IMR-90 (cell line): ENCODE measurements at regions not wholly inside any gene's neighbourhood (a gene's known extent, or its start where the extent isn't known, plus 50 kb on each side); places are given as distances from the start of the nearest gene placed in this dataset.

Experiments
- ATAC-seq: fragments of 200-7000 bp; cut with Tn5 transposase; 2 replicates; pipeline ENCODE4 v1.9.1; 2020; ENCODE audit warnings: low read depth, mild to moderate bottlenecking, moderate library complexity
- BruUV-seq: library from RNA; stranded (reverse); fragments of 400-500 nt; replicated peaks from 2 replicates; lab custom pipeline; 2021; lab: Mats Ljungman, UMichigan
- CTCF ChIA-PET: fragments of 300-600 bp; formaldehyde crosslinking; extraction: SDS; loops from one replicate; lab custom pipeline; 2021; ENCODE audit warnings: antibody characterized with exemption; lab: Yijun Ruan, JAX
- POLR2A ChIA-PET: fragments of 300-600 bp; sonication (Branson Sonifier 250); formaldehyde crosslinking; loops from one replicate; lab custom pipeline; 2022; ENCODE audit warnings: antibody characterized with exemption; ENCODE audit not compliant: unreplicated experiment; lab: Charles Lee
- DNase-seq: peaks from one replicate; pipeline ENCODE4 v3.0.0; 2013
- H2AFZ ChIP-seq: replicated peaks from 2 replicates; pipeline ENCODE3; 2013; ENCODE audit warnings: low read length, mild to moderate bottlenecking; ENCODE audit not compliant: poor library complexity
- H2AK5ac ChIP-seq: 2 replicates; pipeline ENCODE4 v1.6.1; 2013; ENCODE audit warnings: low read depth, low read length, inconsistent platforms
- H2AK9ac ChIP-seq: replicated peaks from 2 replicates; pipeline ENCODE3; 2013; ENCODE audit warnings: mild to moderate bottlenecking, low read depth, low read length, moderate library complexity; ENCODE audit not compliant: poor library complexity
- H2BK120ac ChIP-seq: 2 replicates; pipeline ENCODE4 v1.6.1; 2013; ENCODE audit warnings: low read depth, low read length, inconsistent platforms
- H2BK15ac ChIP-seq: 3 replicates; pipeline ENCODE4 v1.6.1; 2013; ENCODE audit warnings: low read depth, low read length, inconsistent platforms
- H2BK20ac ChIP-seq: 2 replicates; pipeline ENCODE4 v1.6.1; 2013; ENCODE audit warnings: low read depth, mild to moderate bottlenecking, inconsistent platforms, low read length, moderate library complexity
- H2BK5ac ChIP-seq: 2 replicates; pipeline ENCODE4 v1.6.1; 2013; ENCODE audit warnings: mild to moderate bottlenecking, low read depth, low read length, inconsistent platforms; ENCODE audit not compliant: poor library complexity, severe bottlenecking
- H3K14ac ChIP-seq: replicated peaks from 2 replicates; pipeline ENCODE4 v1.6.1; 2013; ENCODE audit warnings: low read depth, low read length, inconsistent platforms
- H3K18ac ChIP-seq: 2 replicates; pipeline ENCODE4 v1.6.1; 2013; ENCODE audit warnings: low read depth, low read length, control low read depth
- H3K23ac ChIP-seq: 2 replicates; pipeline ENCODE4 v1.6.1; 2013; ENCODE audit warnings: low read depth, low read length, inconsistent platforms
- H3K27ac ChIP-seq: 2 replicates; pipeline ENCODE4 v1.5.1; 2013; ENCODE audit warnings: mild to moderate bottlenecking, control low read depth, low read length; ENCODE audit not compliant: insufficient read depth
- H3K27me3 ChIP-seq: 2 replicates; pipeline ENCODE4 v1.6.1; 2013; ENCODE audit warnings: low read length; ENCODE audit not compliant: control insufficient read depth, insufficient read depth
- H3K36me3 ChIP-seq: 2 replicates; pipeline ENCODE4 v1.6.1; 2013; ENCODE audit warnings: low read length, mixed read lengths; ENCODE audit not compliant: control insufficient read depth, insufficient read depth
- H3K4ac ChIP-seq: 2 replicates; pipeline ENCODE4 v1.6.1; 2013; ENCODE audit warnings: low read depth, low read length, inconsistent platforms
- H3K4me1 ChIP-seq: 2 replicates; pipeline ENCODE4 v1.6.1; 2013; ENCODE audit warnings: low read length, mixed read lengths; ENCODE audit not compliant: control insufficient read depth, insufficient read depth
- H3K4me2 ChIP-seq: 2 replicates; pipeline ENCODE4 v1.6.1; 2013; ENCODE audit warnings: low read depth, mild to moderate bottlenecking, control low read depth, low read length, moderate library complexity
- H3K4me3 ChIP-seq: 2 replicates; pipeline ENCODE4 v1.5.1; 2013; ENCODE audit warnings: low read depth, mild to moderate bottlenecking, control low read depth, low read length, moderate library complexity; ENCODE audit not compliant: insufficient read depth
- H3K56ac ChIP-seq: 2 replicates; pipeline ENCODE4 v1.6.1; 2013; ENCODE audit warnings: low read length, inconsistent platforms; ENCODE audit not compliant: insufficient read depth; ENCODE audit errors: extremely low read depth
- H3K79me1 ChIP-seq, 2 experiments: 2 replicates each; pipeline ENCODE4 v1.6.1; 2013; ENCODE audit warnings: low read length in 2 of 2, inconsistent platforms in 1 of 2, low read depth in 1 of 2
- H3K9ac ChIP-seq: 2 replicates; pipeline ENCODE4 v1.6.1; 2013; ENCODE audit warnings: low read depth, low read length, control low read depth
- H3K9me1 ChIP-seq: 2 replicates; pipeline ENCODE4 v1.6.1; 2013; ENCODE audit warnings: low read length, inconsistent platforms; ENCODE audit not compliant: insufficient read depth
- H3K9me3 ChIP-seq: 2 replicates; pipeline ENCODE4 v1.6.1; 2013; ENCODE audit warnings: low read length; ENCODE audit not compliant: control insufficient read depth, insufficient read depth
- H4K20me1 ChIP-seq: 2 replicates; pipeline ENCODE4 v1.6.1; 2013; ENCODE audit warnings: low read length, inconsistent platforms; ENCODE audit not compliant: insufficient read depth
- H4K5ac ChIP-seq: 2 replicates; pipeline ENCODE4 v1.6.1; 2013; ENCODE audit warnings: mild to moderate bottlenecking, low read depth, low read length, control low read depth
- H4K8ac ChIP-seq, 2 experiments: 2 replicates each; pipeline ENCODE4 v1.6.1; 2013; ENCODE audit warnings: low read depth in 2 of 2, low read length in 2 of 2, control low read depth in 1 of 2, inconsistent platforms in 1 of 2
- H4K91ac ChIP-seq: 2 replicates; pipeline ENCODE4 v1.6.1; 2013; ENCODE audit warnings: low read depth, low read length, inconsistent platforms; ENCODE audit not compliant: insufficient read depth
- BHLHE40 ChIP-seq: fragments of 150-350 bp; IDR thresholded peaks from 2 replicates; pipeline ENCODE4 v1.6.1; 2016; ENCODE audit warnings: mild to moderate bottlenecking, low read depth, low read length
- CEBPB ChIP-seq: IDR thresholded peaks from 2 replicates; pipeline ENCODE4 v1.6.1; 2012; ENCODE audit warnings: low read depth, low read length, improper control_type of control experiment
- CHD1 ChIP-seq: IDR thresholded peaks from 2 replicates; pipeline ENCODE4 v1.6.1; 2012; ENCODE audit warnings: low read depth, low read length, improper control_type of control experiment
- FOS ChIP-seq: fragments of 150-350 bp; IDR thresholded peaks from 2 replicates; pipeline ENCODE4 v1.6.1; 2016; ENCODE audit warnings: low read depth, low read length
- MAFK ChIP-seq: IDR thresholded peaks from 2 replicates; pipeline ENCODE4 v1.6.1; 2012; ENCODE audit warnings: low read depth, low read length, improper control_type of control experiment
- MAZ ChIP-seq: IDR thresholded peaks from 2 replicates; pipeline ENCODE4 v1.6.1; 2012; ENCODE audit warnings: low read depth, mild to moderate bottlenecking, low read length, improper control_type of control experiment, moderate library complexity, borderline replicate concordance
- MXI1 ChIP-seq: IDR thresholded peaks from 2 replicates; pipeline ENCODE4 v1.6.1; 2012; ENCODE audit warnings: low read depth, mild to moderate bottlenecking, low read length, moderate library complexity, borderline replicate concordance
- NFE2L2 ChIP-seq: fragments of 150-350 bp; IDR thresholded peaks from 2 replicates; pipeline ENCODE4 v1.6.1; 2016; ENCODE audit warnings: low read depth, mild to moderate bottlenecking, low read length
- POLR2A ChIP-seq: IDR thresholded peaks from 2 replicates; pipeline ENCODE4 v1.6.1; 2012; ENCODE audit warnings: mild to moderate bottlenecking, low read depth, low read length
- RAD21 ChIP-seq: IDR thresholded peaks from 2 replicates; pipeline ENCODE4 v1.6.1; 2012; ENCODE audit warnings: low read length, improper control_type of control experiment
- RCOR1 ChIP-seq: IDR thresholded peaks from 2 replicates; pipeline ENCODE4 v1.6.1; 2012; ENCODE audit warnings: mild to moderate bottlenecking, low read length, improper control_type of control experiment; ENCODE audit not compliant: insufficient replicate concordance
- WGBS, 2 experiments: methylation state at CpG; one replicate each; pipeline versions ENCODE4 v1.1.5 to v1.1.7; 2013; ENCODE audit warnings: missing lambda C conversion rate in 2 of 2; ENCODE audit not compliant: insufficient read length in 1 of 2; ENCODE audit errors: extremely low coverage in 2 of 2; 5-methylcytosine and 5-hydroxymethylcytosine counted together
- dilution Hi-C: fragments of 300-500 bp; cut with HindIII; formaldehyde crosslinking; loops from one replicate; pipeline ENCODE4 v1.14.3; 2018; ENCODE audit warnings: low sequenced_read_pairs; ENCODE audit not compliant: unreplicated experiment
- in situ Hi-C: fragments of 300-500 bp; cut with MboI; formaldehyde crosslinking; loops from 3 replicates; pipeline ENCODE4 v1.14.3; 2019; ENCODE audit warnings: low sequenced_read_pairs, inconsistent platforms, mixed read lengths
- intact Hi-C: fragments of 100-400 bp; cut with micrococcal nuclease; formaldehyde crosslinking; loops from 2 replicates; pipeline ENCODE4 v1.10.0; 2022
- TF ChIP-seq, protein P1 (sequence below): conservative IDR thresholded peaks from 2 replicates; pipeline ENCODE4 v1.5.1; 2012; ENCODE audit warnings: mild to moderate bottlenecking, low read depth, low read length, improper control_type of control experiment
- TF ChIP-seq, protein P2 (sequence below): fragments of 150-350 bp; IDR thresholded peaks from 2 replicates; pipeline ENCODE4 v1.6.1; 2016; ENCODE audit warnings: low read depth, mild to moderate bottlenecking, low read length, moderate library complexity, borderline replicate concordance

DNA sequence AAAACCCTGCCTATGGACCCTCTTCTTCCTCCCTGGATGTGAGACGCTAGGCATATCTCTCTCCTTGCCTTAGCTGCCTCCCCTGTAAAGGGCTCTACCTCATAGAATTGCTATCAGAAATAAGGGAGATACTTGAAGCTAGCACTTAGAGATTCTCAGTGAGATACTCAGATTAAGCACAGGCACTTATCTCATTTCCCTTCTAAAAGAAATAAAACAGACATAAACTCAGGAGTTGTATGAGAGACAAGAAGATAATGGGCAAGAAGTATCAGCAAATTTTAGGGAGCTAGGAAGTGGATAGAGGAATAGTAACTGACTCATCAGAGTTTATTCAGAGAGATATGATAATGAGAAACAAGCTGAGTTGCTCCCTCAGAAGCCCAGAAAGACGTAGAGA is 131.0 kb downstream of the SP3 start:
- CTCF ChIA-PET, result no interaction called here
- dilution Hi-C loops, result no loop called here
- in situ Hi-C loops, result no loop called here

More for the DNA sequence above, 131.0 kb downstream of the SP3 start:
- H2AFZ ChIP-seq, result no peak overlapping the region
- TF ChIP-seq, protein P1, sequence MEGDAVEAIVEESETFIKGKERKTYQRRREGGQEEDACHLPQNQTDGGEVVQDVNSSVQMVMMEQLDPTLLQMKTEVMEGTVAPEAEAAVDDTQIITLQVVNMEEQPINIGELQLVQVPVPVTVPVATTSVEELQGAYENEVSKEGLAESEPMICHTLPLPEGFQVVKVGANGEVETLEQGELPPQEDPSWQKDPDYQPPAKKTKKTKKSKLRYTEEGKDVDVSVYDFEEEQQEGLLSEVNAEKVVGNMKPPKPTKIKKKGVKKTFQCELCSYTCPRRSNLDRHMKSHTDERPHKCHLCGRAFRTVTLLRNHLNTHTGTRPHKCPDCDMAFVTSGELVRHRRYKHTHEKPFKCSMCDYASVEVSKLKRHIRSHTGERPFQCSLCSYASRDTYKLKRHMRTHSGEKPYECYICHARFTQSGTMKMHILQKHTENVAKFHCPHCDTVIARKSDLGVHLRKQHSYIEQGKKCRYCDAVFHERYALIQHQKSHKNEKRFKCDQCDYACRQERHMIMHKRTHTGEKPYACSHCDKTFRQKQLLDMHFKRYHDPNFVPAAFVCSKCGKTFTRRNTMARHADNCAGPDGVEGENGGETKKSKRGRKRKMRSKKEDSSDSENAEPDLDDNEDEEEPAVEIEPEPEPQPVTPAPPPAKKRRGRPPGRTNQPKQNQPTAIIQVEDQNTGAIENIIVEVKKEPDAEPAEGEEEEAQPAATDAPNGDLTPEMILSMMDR, result no peak
- TF ChIP-seq, protein P2, sequence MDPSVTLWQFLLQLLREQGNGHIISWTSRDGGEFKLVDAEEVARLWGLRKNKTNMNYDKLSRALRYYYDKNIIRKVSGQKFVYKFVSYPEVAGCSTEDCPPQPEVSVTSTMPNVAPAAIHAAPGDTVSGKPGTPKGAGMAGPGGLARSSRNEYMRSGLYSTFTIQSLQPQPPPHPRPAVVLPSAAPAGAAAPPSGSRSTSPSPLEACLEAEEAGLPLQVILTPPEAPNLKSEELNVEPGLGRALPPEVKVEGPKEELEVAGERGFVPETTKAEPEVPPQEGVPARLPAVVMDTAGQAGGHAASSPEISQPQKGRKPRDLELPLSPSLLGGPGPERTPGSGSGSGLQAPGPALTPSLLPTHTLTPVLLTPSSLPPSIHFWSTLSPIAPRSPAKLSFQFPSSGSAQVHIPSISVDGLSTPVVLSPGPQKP, result no peak
- TF ChIP-seq MAZ (no peak), NFE2L2 (no peak), RCOR1 (no peak), CEBPB (no peak), MAFK (no peak), BHLHE40 (no peak), POLR2A (no peak), RAD21 (no peak), FOS (no peak), MXI1 (no peak), CHD1 (no peak)
- H3K18ac ChIP-seq, result no peak overlapping the region
- DNase-seq, result no peak
- no peaks in the 10 kb centered on the region for H3K9me1 ChIP-seq
- peaks cover 5% of the 10 kb centered on the region for H3K4me1 ChIP-seq
- no peak overlapping the region for H2BK15ac ChIP-seq
- H2BK120ac ChIP-seq, result no peak overlapping the region
- POLR2A ChIA-PET, result no interaction called here
- no peaks in the 10 kb centered on the region for H4K20me1 ChIP-seq
- WGBS, 2 experiments, result no CpG with 5 or more reads among the region's 2 CpGs
- H3K4me3 ChIP-seq, result no peak overlapping the region
- H3K27ac ChIP-seq, result no peak overlapping the region
- no peaks in the 10 kb centered on the region for H3K9me3 ChIP-seq
- no peak overlapping the region for H4K91ac ChIP-seq
- no peak overlapping the region for H4K5ac ChIP-seq
- BruUV-seq, result no TSS peak
- no peak overlapping the region for H3K23ac ChIP-seq
- ATAC-seq, result no peak
- H2AK5ac ChIP-seq, result no peak overlapping the region
- H3K4ac ChIP-seq, result no peak overlapping the region
- H4K8ac ChIP-seq, result no peak overlapping the region
- no peak overlapping the region for H3K14ac ChIP-seq
- H3K4me2 ChIP-seq, result no peak overlapping the region
- H3K27me3 ChIP-seq, result peaks cover 7% of the 10 kb centered on the region; the same call in 1 of the 2 replicates
- intact Hi-C loops, result no loop called here
- H3K9ac ChIP-seq, result no peak overlapping the region
- no peak overlapping the region for H2BK20ac ChIP-seq
- no peaks in the 10 kb centered on the region for H3K36me3 ChIP-seq
- no peaks in the 10 kb centered on the region for H3K79me1 ChIP-seq
- H3K56ac ChIP-seq, result no peak overlapping the region
- H2AK9ac ChIP-seq, result no peak overlapping the region
- H2BK5ac ChIP-seq, result no peak overlapping the region
